HG02938 (cell line): ENCODE measurements at regions not wholly inside any gene's neighbourhood (a gene's known extent, or its start where the extent isn't known, plus 50 kb on each side); places are given as distances from the start of the nearest gene placed in this dataset.

Experiments
- ATAC-seq: cut with Tn5 transposase; IDR thresholded peaks from one replicate; pipeline ENCODE4 v1.9.1; 2021; ENCODE audit warnings: mild to moderate bottlenecking, moderate library complexity; ENCODE audit not compliant: unreplicated experiment

- no peak for ATAC-seq
These were observed 88.8 kb upstream of the SNTG2 start for GRCh38 chr2:861655-862354.

DNA sequence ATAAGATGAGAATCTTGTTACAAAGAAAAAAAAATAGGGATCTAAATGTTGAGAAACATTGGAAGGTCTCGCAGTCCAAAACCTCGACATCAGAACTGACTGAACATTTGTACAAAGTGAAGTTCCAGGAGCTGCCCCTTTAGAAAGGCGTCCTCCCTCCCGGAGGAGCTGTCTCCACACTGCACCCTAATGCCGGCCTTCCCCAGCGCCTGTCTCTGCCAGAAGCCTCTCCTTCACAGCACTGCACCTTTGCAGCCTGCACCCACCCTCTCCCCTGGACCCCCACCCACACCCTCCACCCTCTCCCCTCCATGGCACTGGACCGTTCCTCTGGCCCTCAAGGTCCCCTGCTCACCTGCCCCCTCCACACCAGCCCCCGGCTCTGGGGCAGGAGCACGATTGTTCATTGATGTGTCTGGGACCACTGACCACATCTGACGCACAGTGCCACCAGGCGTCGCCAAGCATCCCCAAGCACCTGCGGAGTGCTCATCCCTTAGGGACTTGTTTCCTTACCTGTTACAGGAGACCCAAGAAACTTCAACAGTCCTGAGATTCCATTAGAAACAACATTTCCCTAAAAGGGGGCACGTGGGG lies 90.3 kb upstream of the SNTG2 start:
- ATAC-seq, result no peak

DNA sequence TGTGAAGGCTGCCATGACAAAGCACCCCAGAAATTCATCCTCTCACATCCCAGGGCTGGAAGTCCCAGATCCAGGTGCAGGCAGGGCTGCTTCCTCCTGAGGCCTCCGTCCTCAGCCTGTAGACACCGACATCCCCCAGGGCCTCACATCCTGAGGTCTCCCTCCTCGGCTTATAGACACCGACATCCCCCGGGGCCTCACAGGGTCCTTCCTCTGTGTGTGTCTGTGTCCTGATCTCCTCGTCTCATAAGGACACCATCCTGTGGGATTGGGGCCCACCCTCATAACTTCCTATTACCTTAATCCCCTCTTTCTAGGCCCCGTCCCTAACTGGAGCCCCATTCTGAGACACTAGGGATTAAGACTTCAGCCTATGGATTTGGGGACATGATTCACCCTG lies 92.0 kb upstream of the SNTG2 start:
- no peak for ATAC-seq

GRCh38 chr2:857937-858336 lies 92.7 kb upstream of the SNTG2 start:
- ATAC-seq, result no peak

- ATAC-seq, result no peak
These were observed 93.6 kb upstream of the SNTG2 start for GRCh38 chr2:857081-857480.

- ATAC-seq, result no peak
These were observed 94.2 kb upstream of the SNTG2 start for GRCh38 chr2:856456-856855.

GRCh38 chr2:856041-856440 lies 94.6 kb upstream of the SNTG2 start:
- ATAC-seq, result no peak

- ATAC-seq, result no peak
These were observed 95.5 kb upstream of the SNTG2 start for GRCh38 chr2:855177-855576.

GRCh38 chr2:854460-854859 lies 96.2 kb upstream of the SNTG2 start:
- peak; percentile 66 for ATAC-seq

DNA sequence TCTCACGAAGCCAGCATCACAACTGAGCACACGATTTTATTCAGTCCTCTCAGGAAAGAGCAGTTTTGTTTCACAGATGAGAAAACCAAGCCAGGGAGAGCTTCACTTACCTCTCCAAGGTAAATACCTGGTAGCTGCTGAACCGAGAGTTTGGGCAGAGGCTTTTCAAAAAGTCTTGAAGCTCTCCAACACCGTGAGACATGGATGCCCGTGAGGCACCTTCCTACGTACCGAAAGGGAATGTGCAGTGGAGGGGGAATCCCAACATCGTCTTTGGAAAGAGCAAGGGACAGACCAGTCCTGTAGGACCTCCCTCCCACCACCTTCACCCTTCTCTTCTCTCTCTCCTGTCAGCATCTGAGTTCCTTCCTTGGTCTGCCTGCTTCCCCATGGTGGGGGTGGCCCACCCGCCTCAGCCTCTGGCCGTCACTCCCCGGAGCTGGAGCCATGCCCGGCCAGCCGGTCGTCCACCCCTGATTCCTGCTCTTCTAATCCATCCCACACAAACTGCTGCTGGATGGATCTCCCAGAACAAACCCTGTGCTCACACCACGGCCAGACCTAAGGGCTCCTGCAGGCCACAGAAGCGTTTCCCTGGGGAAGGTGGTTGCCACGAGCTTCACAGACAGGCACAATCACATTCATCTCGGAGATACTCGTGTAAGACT lies 97.3 kb upstream of the SNTG2 start:
- no peak for ATAC-seq

DNA sequence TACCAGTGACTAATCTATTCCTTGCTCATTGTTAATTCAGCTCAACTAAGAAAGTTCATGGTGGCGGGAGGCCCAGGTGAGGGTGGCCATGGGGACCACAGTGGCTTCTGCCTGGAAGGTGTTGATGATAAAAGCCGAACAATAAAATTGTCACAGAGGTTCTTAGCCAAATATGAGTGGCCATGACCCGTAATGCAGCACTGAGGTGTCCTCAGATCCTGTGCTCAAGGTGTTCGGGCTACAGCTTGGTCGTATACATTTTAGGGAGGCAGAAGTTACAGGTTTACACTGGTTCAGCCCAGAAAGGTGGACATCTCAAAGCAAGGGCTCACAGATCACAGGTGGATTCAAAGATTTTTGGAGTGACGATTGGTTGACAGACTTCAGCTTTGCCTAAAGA lies 98.5 kb upstream of the SNTG2 start:
- ATAC-seq, result no peak

GRCh38 chr2:851680-852079 lies 99.0 kb upstream of the SNTG2 start:
- ATAC-seq, result no peak

- no peak for ATAC-seq
These were observed 99.6 kb upstream of the SNTG2 start for GRCh38 chr2:851078-851477.

GRCh38 chr2:850429-850828 lies 100.2 kb upstream of the SNTG2 start:
- ATAC-seq, result no peak

GRCh38 chr2:848099-848498 lies 102.5 kb upstream of the SNTG2 start:
- no peak for ATAC-seq

- ATAC-seq, result no peak
These were observed 103.0 kb upstream of the SNTG2 start for GRCh38 chr2:847669-848068.

DNA sequence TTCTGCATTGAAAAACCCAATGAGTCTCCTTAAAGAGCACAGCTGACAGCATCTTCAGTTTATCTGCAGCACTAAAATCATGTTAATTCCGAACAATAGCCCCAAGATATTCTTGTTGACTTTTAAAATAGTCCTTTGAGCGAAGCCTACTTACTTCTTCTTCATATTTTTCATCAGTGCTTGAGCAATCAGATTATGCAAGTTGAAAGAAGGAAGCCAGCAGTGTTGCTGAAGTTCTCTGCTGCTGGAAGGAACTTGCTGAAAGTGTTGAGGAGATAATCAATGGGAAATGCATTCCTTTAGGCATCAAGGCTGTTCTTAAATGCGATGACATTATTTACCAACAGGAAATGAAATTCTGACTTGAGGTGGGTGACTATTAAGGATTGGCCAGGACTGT lies 105.9 kb upstream of the SNTG2 start:
- ATAC-seq, result no peak

- no peak for ATAC-seq
These were observed 108.4 kb upstream of the SNTG2 start for GRCh38 chr2:842151-842803.

- ATAC-seq, result no peak
These were observed 109.6 kb upstream of the SNTG2 start for GRCh38 chr2:841036-841435.

- no peak for ATAC-seq
These were observed 116.4 kb upstream of the SNTG2 start for GRCh38 chr2:834233-834632.

DNA sequence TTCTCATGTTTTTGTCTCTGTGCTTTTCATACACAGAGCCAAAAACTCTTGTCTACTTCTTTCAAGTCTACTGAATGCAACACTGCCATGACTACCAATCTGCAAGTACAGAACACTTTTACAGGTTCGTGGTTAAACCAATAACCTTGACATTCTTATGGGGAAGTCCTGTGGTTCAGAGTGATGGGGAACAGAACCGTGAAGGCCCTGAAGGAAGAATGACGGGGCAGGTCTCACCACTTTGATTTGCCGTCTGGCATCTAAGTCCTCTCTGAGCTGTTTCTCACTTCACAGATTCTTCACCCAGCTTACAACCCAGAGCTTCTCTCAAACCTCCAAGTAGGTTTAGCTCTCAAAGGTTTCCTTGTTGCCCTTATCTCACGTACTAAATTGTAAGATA lies 117.5 kb upstream of the SNTG2 start:
- peak; percentile 76 for ATAC-seq

DNA sequence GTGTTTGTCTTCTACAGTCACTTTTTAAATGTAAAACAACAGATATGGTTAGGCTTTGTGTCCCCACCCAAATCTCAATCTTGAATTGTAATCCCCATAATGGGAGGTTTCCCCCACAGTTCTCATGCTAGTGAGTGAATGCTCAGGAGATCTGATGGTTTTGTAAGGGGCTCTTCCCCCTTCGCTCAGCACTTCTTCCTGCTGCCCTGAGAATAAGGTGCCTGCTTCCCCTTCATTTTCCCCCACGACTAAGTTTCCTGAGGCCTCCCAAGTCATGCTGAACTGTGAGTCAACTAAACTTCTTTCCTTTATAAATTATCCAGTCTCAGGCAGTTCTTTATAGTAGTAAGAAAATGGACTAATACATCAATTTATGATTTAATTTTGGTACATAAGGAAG lies 118.0 kb upstream of the SNTG2 start:
- no peak for ATAC-seq
